CD4-positive, alpha-beta T cell treated with Interleukin-10 for 1 hour (primary cell): ENCODE measurements at regions not wholly inside any gene's neighbourhood (a gene's known extent, or its start where the extent isn't known, plus 50 kb on each side); places are given as distances from the start of the nearest gene placed in this dataset.

Experiments used
- DNase-seq: peaks from one replicate; pipeline ENCODE4 v3.0.0-alpha.2; 2020

- peak; percentile 23 for DNase-seq
These were observed 132.3 kb upstream of the CHST15 start for GRCh38 chr10:124225467-124226270.

GRCh38 chr10:124225029-124225466 is 131.7 kb upstream of the CHST15 start:
- no peak for DNase-seq

GRCh38 chr10:124224331-124225028 is 131.1 kb upstream of the CHST15 start:
- DNase-seq = no peak

- DNase-seq = no peak
These were observed 130.3 kb upstream of the CHST15 start for GRCh38 chr10:124223711-124224085.

GRCh38 chr10:124222988-124223710 is 129.8 kb upstream of the CHST15 start:
- no peak for DNase-seq

- DNase-seq = no peak
These were observed 129.1 kb upstream of the CHST15 start for GRCh38 chr10:124222318-124222987.

- DNase-seq = no peak
These were observed 128.2 kb upstream of the CHST15 start for GRCh38 chr10:124221356-124222317.

- no peak for DNase-seq
These were observed 127.6 kb upstream of the CHST15 start for GRCh38 chr10:124220971-124221355.

GRCh38 chr10:124220547-124220946 is 127.1 kb upstream of the CHST15 start:
- no peak for DNase-seq

GRCh38 chr10:124219655-124220054 is 126.3 kb upstream of the CHST15 start:
- DNase-seq = no peak

- DNase-seq = no peak
These were observed 125.7 kb upstream of the CHST15 start for GRCh38 chr10:124219062-124219461.

- no peak for DNase-seq
These were observed 124.8 kb upstream of the CHST15 start for GRCh38 chr10:124217906-124218804.

GRCh38 chr10:124217031-124217430 is 123.6 kb upstream of the CHST15 start:
- no peak for DNase-seq

GRCh38 chr10:124214610-124215375 is 121.4 kb upstream of the CHST15 start:
- no peak for DNase-seq

- no peak for DNase-seq
These were observed 120.6 kb upstream of the CHST15 start for GRCh38 chr10:124213899-124214510.

GRCh38 chr10:124213471-124213870 is 120.1 kb upstream of the CHST15 start:
- DNase-seq = no peak

GRCh38 chr10:124212702-124213101 is 119.3 kb upstream of the CHST15 start:
- no peak for DNase-seq

- DNase-seq = no peak
These were observed 118.5 kb upstream of the CHST15 start for GRCh38 chr10:124211921-124212320.

- no peak for DNase-seq
These were observed 116.9 kb upstream of the CHST15 start for GRCh38 chr10:124210263-124210662.

- DNase-seq = no peak
These were observed 114.0 kb upstream of the CHST15 start for GRCh38 chr10:124207391-124207790.
